Activated CD4-positive, alpha-beta T cell treated with anti-CD3 and anti-CD28 coated beads, Interleukin-2, Interleukin-6, amounts not matched to agents 100 ng/mL and 50 ng/mL, durations not matched to agents 16 hours and 8 hours (primary cell): ENCODE measurements at regions not wholly inside any gene's neighbourhood (a gene's known extent, or its start where the extent isn't known, plus 50 kb on each side); places are given as distances from the start of the nearest gene placed in this dataset.
"Not testable (repeated sequence)": the region's sequence is repeated elsewhere in the genome, so short reads cannot be mapped to it uniquely, and the experiment has no call there.

Source experiments
- DNase-seq: peaks from one replicate; pipeline ENCODE4 v3.0.0-alpha.2; 2020

- DNase-seq = no peak
Measured at GRCh38 chr17:64784353-64785010, 122.4 kb upstream of the SMURF2 start.

DNA sequence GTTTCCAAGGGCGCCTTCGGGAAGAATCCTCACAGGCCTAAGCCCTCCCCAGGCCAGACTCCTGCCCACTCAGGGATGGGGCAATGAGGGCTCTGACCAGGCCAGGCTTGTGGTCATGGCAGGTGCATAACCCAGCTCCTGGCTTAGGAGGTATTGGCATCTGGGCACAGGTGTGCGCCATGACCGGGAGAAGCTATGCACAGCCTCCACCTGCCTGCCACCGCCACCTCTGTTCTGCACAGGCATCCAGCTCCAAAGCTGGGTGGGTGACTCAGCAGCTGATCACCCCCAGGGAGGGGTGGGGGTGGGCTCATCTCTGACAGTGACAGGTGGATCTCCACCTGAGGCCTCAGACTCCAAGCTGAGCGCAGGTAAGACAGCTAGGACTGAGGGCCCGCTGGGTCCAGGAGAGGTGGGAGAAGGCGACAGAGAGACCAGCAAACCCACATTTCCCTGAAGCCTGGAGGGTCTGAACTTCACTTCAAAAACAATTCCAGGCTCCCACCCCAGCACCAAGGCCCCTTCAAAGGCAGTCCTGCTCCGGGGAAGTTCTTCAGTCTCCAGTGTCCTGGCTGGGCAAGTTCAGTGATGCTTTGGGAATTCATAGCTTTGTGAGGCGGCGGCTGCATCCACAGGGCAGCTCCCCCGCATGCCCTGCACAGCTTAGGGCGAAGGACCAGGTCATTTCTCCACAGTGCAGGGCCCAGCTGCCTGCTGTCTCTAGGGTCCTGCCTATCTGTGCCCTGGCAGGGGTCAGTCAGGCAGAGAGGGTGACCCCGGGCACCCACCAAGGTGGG lies 121.6 kb upstream of the SMURF2 start:
- DNase-seq = no peak

DNA sequence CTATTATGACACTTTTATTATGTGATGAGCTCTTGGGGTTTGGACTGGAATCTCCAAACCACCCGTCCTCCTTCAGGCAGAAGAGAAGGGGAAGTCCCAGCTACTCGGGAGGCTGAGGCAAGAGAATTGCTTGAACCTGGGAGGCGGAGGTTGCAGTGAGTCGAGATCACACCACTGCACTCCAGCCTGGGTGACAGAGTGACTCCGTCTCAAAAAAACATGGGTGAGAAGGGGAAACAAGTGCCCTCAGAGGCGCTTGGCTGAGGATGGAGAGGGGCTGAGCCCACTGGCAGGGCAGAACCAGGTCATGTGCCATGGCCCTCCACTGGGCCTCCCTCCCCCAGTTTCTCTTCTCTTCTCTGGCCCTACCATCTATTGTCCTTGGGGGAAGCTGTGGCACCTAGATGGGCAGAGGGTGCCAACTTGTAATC lies 120.9 kb upstream of the SMURF2 start:
- peak; percentile 19 for DNase-seq

DNA sequence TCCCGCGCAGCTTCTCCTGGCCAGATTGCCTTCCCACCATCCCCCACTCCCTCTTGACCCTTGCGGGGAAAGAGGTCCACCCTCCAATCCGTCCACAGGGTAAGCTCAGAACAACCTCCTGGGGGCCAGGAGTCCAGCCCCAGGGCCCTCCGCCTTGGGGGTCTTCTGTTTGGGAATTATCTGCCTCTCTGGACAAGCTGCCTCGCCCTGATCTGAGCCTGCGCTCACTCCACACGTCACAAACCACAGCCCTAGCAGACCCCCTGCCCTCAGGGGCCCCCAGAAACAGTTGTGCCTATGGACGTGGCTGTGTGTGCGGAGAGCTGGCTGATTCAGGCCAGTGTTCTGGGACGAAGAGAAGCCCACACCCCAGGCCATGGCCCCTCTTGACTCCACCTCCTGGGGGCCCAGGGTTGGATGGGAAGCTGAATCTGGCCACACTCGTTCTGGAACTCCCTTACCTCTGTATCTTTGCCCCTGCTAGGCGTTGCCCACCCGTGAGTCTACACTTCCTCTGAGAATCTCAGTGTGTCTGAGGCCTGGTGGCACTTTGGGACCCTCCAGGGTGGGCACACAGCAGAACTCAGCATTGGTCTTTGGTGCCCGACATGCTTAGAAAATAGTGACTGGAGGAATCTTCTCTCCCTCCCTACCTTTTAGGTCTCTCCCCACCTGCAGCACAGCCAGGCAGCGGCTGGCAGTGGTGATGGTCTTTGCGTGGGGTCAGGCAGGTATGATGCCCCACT lies 119.9 kb upstream of the SMURF2 start:
- DNase-seq = no peak

DNA sequence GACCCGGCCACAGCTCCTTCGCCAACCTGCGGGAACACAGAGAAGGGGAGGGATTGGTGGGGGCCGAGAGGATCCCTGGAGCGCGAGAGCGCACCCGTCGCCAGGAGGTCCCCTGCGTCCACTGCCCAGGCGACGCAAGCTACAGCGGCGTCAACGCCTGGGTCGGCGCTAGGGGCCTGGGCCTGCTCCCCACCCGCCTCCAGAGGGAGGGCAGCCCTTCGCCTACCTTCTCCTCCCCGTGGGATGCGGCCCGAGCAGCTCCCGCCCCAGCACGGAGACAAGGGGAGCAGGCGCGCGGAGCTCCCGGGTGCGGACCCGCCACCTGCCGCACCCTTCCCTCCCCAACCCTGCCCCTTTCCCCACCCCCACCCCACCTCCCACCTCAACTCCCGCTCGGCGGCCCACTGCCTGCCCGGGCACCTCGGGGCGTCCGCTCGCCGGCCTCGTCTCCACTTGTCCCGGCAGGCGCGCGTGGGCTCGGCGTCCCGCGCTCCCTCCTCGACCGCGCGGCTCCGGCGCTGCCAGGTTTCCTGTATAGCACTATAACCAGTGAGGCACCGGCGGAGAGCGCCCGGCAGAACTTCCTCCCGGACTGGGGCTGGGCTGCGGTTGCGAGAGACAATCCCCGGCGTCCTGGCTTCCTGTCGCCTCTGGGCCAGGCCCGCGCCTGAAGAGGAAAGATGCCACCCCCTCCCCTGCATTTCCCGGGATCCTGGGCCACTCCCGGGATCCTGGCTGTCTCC lies 119.1 kb upstream of the SMURF2 start:
- DNase-seq = peak; percentile 81

DNA sequence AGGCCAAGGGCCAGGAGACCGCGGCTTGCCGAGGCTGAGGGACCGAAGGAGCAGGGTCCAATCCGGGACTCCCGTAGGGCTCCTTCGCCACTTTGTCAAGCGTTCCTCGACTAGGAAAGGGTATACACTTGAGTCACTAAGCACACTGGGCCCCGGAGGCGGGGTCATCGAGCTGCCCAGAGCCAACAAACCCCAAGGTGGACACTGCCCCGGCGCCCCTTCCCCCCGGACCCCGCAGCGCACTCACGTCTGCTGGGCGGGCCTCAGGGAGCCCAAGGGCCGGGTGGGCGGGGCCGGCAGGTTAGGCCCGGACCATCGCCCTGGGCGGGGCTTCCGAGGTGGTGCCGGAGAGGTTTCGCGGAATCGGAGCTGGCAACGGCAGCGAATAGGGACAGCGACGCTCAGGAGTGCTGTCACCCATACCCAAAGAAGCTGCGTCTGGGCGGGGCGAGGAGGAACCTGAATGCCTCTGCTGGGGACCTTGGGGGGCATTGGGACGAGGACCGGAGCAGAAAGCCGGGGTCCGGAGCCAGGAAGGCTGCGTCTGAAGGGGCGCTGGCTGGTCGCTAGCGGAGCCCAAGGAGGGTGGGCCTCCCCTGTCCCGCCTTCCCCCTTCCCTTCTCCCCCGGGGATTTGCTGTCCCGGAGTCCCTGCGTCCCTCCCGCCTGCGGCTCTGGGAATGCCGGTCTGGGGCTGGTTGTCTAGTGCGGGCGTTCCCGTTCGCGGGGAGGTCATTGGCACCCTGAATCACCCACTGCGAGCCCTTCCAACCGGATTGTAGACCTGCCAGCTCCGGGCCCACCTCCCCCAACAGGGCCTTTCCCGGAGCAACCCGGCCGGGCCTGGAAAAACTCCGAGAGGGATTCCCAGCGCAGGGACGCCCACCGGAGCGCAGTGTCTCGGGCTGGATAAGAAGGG lies 118.2 kb upstream of the SMURF2 start:
- peak; percentile 89 for DNase-seq

DNA sequence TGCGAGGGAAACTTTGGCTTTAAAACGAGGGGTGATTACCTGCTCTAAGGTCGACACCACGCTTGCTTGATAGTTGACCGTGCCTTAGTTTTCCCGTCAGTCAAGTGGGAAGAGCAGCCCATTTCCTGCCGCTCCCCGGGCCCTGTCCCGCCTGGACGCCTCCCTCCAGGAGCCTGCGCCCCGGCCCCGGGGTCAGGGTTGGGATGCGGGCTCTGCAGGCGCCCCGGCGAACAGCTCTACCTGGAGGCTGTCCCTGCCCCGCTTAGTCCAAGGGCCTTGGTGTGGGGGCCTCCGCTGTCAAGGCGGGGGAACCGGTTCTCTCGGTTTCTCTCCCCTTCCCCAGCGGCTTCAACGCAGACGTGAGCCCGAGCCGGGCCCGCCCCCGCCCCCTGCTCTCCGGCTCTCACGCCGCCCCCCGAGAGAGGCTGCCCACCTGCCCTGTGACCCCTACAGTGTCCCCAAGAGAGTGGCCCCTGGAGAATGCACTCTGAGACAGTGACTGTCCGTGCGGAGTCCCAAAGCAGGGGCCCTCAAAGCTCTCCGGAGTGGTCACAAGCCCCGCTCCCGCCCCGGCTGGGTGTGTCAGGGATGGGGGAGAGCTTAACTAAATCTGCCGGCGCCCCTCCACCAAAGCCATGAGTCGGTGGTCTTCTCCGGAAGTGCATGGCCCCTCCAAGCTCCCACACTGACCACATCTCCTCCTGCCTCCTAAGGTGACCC lies 117.4 kb upstream of the SMURF2 start:
- DNase-seq = no peak

DNA sequence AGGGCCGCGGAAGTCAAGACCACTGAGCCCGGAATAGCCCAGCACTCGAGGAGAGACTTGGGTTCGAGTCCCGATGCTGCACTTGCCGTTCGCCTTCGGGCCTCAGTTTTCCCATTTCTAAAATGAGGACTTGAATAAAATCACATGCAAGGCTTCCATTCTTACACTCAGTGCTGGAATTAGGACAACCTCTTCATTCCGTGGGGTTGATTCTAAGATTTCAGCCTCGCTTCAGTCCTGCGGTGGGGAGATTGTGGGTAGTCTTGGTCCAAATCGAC lies 116.9 kb upstream of the SMURF2 start:
- not testable (repeated sequence) for DNase-seq

- DNase-seq = peak; percentile 34
Measured at GRCh38 chr17:64778240-64779097, 116.4 kb upstream of the SMURF2 start.

GRCh38 chr17:64777415-64778239 lies 115.5 kb upstream of the SMURF2 start:
- DNase-seq = no peak

DNA sequence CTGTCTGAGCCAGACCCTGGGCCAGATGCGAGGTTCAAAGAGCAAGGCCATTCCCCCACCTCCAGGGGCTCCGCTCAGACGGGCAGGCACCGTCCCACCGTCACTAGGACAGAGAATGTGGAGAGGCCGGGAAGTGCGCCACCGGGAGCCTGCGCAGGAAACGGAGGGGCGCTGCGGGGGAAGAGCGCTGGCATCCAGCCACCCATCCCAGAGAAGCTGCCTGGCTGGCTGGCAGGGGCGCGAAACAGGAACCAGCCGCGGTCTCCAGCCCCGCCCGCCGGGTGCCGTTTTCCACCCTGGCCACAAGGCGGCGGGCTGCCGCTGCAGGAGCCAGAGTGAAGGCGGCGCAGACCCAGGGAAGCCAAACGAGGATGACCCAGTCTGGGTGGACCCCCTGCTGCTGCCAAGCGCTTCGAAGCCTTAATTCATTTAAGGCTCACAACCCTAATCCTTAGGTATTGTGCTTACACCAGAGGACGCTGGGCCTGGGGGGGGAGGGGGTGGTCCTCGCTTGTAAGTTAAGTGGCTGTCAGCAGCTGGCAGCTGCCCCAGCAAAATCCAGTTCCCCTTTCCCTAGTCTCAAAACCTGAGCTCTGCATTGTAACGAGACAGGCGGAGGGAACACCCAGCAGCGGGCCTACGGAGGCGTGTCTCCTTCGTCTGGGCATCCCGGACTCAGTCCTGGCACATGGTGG lies 114.8 kb upstream of the SMURF2 start:
- peak; percentile 81 for DNase-seq

DNA sequence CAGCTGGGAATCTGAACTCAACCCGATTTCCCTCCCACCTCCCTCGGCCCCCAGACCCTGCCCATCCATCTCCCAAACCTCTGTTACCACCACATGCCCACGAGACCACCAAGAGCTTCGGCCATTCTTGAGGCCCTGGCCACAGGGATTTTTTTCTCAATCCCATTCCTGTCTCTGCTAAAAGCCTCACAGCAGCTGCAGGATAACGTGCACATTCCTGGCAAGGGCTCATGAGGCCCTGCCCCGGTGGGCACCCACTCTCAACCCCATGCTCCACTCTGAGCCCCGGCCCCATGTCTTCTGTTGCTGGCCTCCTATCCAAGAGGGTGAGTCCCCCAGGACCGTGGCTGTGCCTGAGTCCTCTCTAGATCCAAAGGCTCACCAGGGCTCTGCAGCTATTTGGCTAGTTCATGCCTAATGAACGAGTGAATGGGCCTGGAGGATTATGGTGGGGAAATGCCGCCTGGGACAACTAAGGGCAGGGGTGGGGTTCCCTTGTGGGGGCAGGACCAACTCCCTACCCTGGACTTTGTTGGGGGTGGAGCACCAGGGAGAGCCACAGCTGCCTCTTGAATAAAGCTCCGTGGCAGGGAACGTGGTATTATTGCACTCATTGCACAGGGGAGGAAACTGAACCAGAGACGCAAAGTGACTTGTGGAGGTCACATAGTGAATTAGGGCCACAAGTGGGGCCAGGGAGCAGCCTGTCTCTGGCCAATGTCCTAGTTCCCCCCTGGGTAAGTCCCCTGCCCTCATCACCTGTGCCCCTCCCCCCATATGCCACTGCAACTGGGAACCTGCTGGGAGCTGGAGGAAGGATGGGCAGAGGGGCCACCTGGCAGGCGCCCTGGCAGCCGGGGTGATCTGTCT lies 113.8 kb upstream of the SMURF2 start:
- no peak for DNase-seq

- DNase-seq = no peak
Measured at GRCh38 chr17:64774888-64775540, 112.9 kb upstream of the SMURF2 start.

DNA sequence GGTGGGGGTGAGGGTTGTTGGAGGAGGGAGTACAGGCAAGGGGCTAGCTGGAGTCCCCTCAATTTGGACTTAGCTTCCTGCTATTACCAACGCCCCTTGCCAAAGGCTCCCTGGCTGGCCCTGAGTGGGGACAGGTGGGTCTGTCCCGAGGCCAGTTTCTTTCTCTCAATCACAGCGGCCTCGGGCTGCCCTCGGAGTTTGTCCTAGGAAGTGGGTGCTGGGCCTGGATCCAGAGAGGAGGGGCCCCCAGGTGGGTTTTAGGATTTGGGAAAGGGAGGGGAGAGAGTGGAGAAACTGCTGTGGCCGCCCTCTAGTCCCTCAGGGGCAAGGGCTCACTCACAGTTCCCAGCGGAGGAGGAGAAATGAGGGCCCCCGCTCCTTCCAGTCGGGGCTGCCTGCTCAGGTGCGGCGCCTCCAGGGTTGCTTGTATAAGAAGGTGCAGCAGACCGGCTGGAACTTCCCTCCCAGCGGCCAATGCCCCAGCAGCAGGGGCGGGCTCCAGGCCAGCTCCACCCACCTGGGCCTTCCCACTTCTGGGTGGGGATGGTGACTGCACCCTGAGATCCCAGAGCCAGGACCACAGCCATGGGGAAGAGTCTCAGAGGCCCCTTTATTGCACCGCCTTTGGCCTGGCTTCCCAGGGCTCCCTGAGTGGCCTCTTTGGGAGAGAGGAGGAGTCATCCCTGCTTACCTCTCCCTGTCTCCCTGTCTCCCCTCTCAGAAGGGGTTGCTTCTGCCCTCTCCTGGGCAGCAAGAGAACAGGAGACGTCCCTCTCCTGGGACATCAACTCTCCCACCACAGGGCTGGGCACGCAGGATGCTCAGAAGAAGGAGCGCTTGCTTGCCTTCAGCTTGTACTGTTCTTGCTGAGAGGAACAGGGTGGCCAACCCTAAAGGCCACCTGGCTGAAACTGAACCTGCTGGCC lies 112.0 kb upstream of the SMURF2 start:
- DNase-seq = no peak

- DNase-seq = no peak
Measured at GRCh38 chr17:64773386-64773835, 111.3 kb upstream of the SMURF2 start.

DNA sequence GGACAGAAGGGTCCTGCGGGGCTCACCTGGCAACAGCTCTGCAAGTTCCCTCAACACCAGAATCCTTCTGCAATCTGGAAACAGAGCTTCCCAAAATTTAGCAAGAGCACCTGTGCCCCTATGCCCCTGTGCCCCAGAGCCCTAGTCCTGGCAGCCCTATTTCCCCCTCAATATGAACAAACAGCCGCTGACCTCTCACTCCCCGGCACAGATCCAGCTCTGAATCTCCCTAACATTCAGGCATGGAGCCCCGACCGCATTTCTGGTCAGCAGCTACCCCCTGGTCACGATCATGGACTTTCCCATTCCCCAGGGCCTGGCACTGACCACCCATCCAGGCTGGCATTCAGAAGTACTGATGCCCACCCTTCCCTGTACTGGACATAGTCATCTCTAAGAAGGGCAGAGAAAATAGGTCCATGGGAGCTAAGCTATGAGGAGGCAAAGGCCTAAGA lies 110.8 kb upstream of the SMURF2 start:
- DNase-seq = no peak
